ENCODE measurements at regions not wholly inside any gene's neighbourhood (a gene's known extent, or its start where the extent isn't known, plus 50 kb on each side); places are given as distances from the start of the nearest gene placed in this dataset.

GRCh38 chr1:106571109-106571508, 485.4 kb upstream of the PRMT6 start:
- Histone ChIP-seq H3K4me2 (ENCODE audit: insufficient read depth, low read length, poor library complexity, severe bottlenecking) (no peak overlapping the region), H2AFZ (ENCODE audit: low read length) (no peak overlapping the region), H3K18ac (ENCODE audit: low read length) (no peak overlapping the region), H4K8ac (ENCODE audit: low read depth, low read length) (no peak overlapping the region), H2BK120ac (ENCODE audit: low read depth, low read length) (no peak overlapping the region), H3K27ac (replicated peaks; ENCODE audit: low read length) (no peak overlapping the region), H3K79me1 (ENCODE audit: low read depth, low read length) (no peaks in the 10 kb centered on the region), H3K9me3 (replicated peaks in 1 of 2; ENCODE audit: control insufficient read depth in 2 of 2, insufficient read depth in 1 of 2, low read depth in 1 of 2, low read length in 2 of 2) (no peaks in the 10 kb centered on the region), H3K4me3 (ENCODE audit: low read length in 2 of 2) (no peak overlapping the region), H2BK12ac (ENCODE audit: low read length) (no peak overlapping the region), H2BK15ac (ENCODE audit: low read length) (no peak overlapping the region), H3K14ac (ENCODE audit: low read length) (no peak overlapping the region), H4K91ac (ENCODE audit: low read depth, low read length, poor library complexity) (no peak overlapping the region), H2AK5ac (ENCODE audit: low read depth, low read length) (no peak overlapping the region), H2BK5ac (ENCODE audit: low read length) (no peak overlapping the region), H3K9ac (ENCODE audit: low read depth, low read length, poor library complexity) (no peak overlapping the region), H3K36me3 (replicated peaks in 1 of 2; ENCODE audit: control insufficient read depth in 2 of 2, insufficient read depth in 2 of 2, low read length in 2 of 2) (no peaks in the 10 kb centered on the region), H3K27me3 (ENCODE audit: control insufficient read depth in 3 of 3, insufficient read depth in 3 of 3, low read depth in 1 of 3, low read length in 3 of 3) (no peaks in the 10 kb centered on the region), H3K4me1 (ENCODE audit: control insufficient read depth in 2 of 2, insufficient read depth in 1 of 2, low read depth in 1 of 2, low read length in 2 of 2) (no peaks in the 10 kb centered on the region), H3K4ac (ENCODE audit: low read length) (no peak overlapping the region), H3K23ac (ENCODE audit: low read depth, low read length, poor library complexity) (no peak overlapping the region)
- DNase-seq (ENCODE audit: low spot score), result no peak
- no CpG with 5 or more reads among the region's 4 CpGs for WGBS, 2 donors (ENCODE audit: extremely low coverage in 2 of 2, insufficient read length in 2 of 2, insufficient replicate concordance in 1 of 2)

GRCh38 chr1:106584107-106584506, 472.4 kb upstream of the PRMT6 start:
- no peak overlapping the region for H3K9ac ChIP-seq (ENCODE audit: low read depth, low read length, poor library complexity)

DNA sequence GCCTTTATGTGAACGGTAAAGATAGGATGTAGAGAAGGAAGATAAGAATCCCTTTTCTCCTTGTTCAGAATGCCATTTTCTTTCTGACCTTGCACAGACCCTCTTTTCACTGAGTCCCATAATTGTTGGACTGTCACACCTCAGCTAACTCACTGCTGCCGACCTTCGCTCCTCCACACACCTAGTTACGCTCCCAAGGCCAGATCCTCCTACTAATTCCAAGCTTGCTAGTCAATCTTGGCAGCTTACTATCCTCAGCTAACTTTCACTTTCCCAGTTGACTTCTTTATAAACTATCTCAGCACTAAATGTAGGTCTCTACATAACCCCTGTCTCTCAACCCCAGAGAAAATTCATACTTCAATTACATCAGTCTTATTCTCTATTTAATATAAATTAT, 471.8 kb upstream of the PRMT6 start:
- H3K18ac ChIP-seq (ENCODE audit: low read length), result no peak overlapping the region
- no peak overlapping the region for H3K9ac ChIP-seq (ENCODE audit: low read depth, low read length, poor library complexity)
- H3K4me3 ChIP-seq (ENCODE audit: low read length in 2 of 2), result no peak overlapping the region
- H3K36me3 ChIP-seq (replicated peaks in 1 of 2; ENCODE audit: control insufficient read depth in 2 of 2, insufficient read depth in 2 of 2, low read length in 2 of 2), result no peaks in the 10 kb centered on the region
- H2AK5ac ChIP-seq (ENCODE audit: low read depth, low read length), result no peak overlapping the region
- no peaks in the 10 kb centered on the region for H3K79me1 ChIP-seq (ENCODE audit: low read depth, low read length)
- no peaks in the 10 kb centered on the region for H3K4me1 ChIP-seq (ENCODE audit: control insufficient read depth in 2 of 2, insufficient read depth in 1 of 2, low read depth in 1 of 2, low read length in 2 of 2)
- no peak overlapping the region for H2AFZ ChIP-seq (ENCODE audit: low read length)
- no peak overlapping the region for H3K23ac ChIP-seq (ENCODE audit: low read depth, low read length, poor library complexity)
- no peak for DNase-seq (ENCODE audit: low spot score)
- no peak overlapping the region for H2BK12ac ChIP-seq (ENCODE audit: low read length)
- H2BK5ac ChIP-seq (ENCODE audit: low read length), result no peak overlapping the region
- H2BK120ac ChIP-seq (ENCODE audit: low read depth, low read length), result no peak overlapping the region
- no peak overlapping the region for H4K8ac ChIP-seq (ENCODE audit: low read depth, low read length)
- no peak overlapping the region for H2BK15ac ChIP-seq (ENCODE audit: low read length)
- H3K4me2 ChIP-seq (ENCODE audit: insufficient read depth, low read length, poor library complexity, severe bottlenecking), result no peak overlapping the region
- H3K27me3 ChIP-seq (ENCODE audit: control insufficient read depth in 3 of 3, insufficient read depth in 3 of 3, low read depth in 1 of 3, low read length in 3 of 3), result no peaks in the 10 kb centered on the region
- WGBS, 2 donors (ENCODE audit: extremely low coverage in 2 of 2, insufficient read length in 2 of 2, insufficient replicate concordance in 1 of 2), result no CpG with 5 or more reads among the region's 4 CpGs
- no peak overlapping the region for H3K27ac ChIP-seq (replicated peaks; ENCODE audit: low read length)
- H4K91ac ChIP-seq (ENCODE audit: low read depth, low read length, poor library complexity), result no peak overlapping the region
- H3K9me3 ChIP-seq (replicated peaks in 1 of 2; ENCODE audit: control insufficient read depth in 2 of 2, insufficient read depth in 1 of 2, low read depth in 1 of 2, low read length in 2 of 2), result no peaks in the 10 kb centered on the region
- no peak overlapping the region for H3K4ac ChIP-seq (ENCODE audit: low read length)
- H3K14ac ChIP-seq (ENCODE audit: low read length), result no peak overlapping the region

More at GRCh38 chr1:106584107-106584506, 472.4 kb upstream of the PRMT6 start:
- Histone ChIP-seq H3K4me2 (ENCODE audit: insufficient read depth, low read length, poor library complexity, severe bottlenecking) (no peak overlapping the region), H2BK120ac (ENCODE audit: low read depth, low read length) (no peak overlapping the region), H3K27ac (replicated peaks; ENCODE audit: low read length) (no peak overlapping the region), H3K18ac (ENCODE audit: low read length) (no peak overlapping the region), H4K91ac (ENCODE audit: low read depth, low read length, poor library complexity) (no peak overlapping the region), H2BK5ac (ENCODE audit: low read length) (no peak overlapping the region), H3K36me3 (replicated peaks in 1 of 2; ENCODE audit: control insufficient read depth in 2 of 2, insufficient read depth in 2 of 2, low read length in 2 of 2) (no peaks in the 10 kb centered on the region), H2BK15ac (ENCODE audit: low read length) (no peak overlapping the region), H3K23ac (ENCODE audit: low read depth, low read length, poor library complexity) (no peak overlapping the region), H3K79me1 (ENCODE audit: low read depth, low read length) (no peaks in the 10 kb centered on the region), H3K4ac (ENCODE audit: low read length) (no peak overlapping the region), H3K4me1 (ENCODE audit: control insufficient read depth in 2 of 2, insufficient read depth in 1 of 2, low read depth in 1 of 2, low read length in 2 of 2) (no peaks in the 10 kb centered on the region), H3K27me3 (ENCODE audit: control insufficient read depth in 3 of 3, insufficient read depth in 3 of 3, low read depth in 1 of 3, low read length in 3 of 3) (no peaks in the 10 kb centered on the region), H2AK5ac (ENCODE audit: low read depth, low read length) (no peak overlapping the region), H3K9me3 (replicated peaks in 1 of 2; ENCODE audit: control insufficient read depth in 2 of 2, insufficient read depth in 1 of 2, low read depth in 1 of 2, low read length in 2 of 2) (no peaks in the 10 kb centered on the region), H2AFZ (ENCODE audit: low read length) (no peak overlapping the region), H4K8ac (ENCODE audit: low read depth, low read length) (no peak overlapping the region), H3K14ac (ENCODE audit: low read length) (no peak overlapping the region), H3K4me3 (ENCODE audit: low read length in 2 of 2) (no peak overlapping the region), H2BK12ac (ENCODE audit: low read length) (no peak overlapping the region)
- WGBS, 2 donors (ENCODE audit: extremely low coverage in 2 of 2, insufficient read length in 2 of 2, insufficient replicate concordance in 1 of 2), result no CpG with 5 or more reads among the region's 1 CpG
- no peak for DNase-seq (ENCODE audit: low spot score)

DNA sequence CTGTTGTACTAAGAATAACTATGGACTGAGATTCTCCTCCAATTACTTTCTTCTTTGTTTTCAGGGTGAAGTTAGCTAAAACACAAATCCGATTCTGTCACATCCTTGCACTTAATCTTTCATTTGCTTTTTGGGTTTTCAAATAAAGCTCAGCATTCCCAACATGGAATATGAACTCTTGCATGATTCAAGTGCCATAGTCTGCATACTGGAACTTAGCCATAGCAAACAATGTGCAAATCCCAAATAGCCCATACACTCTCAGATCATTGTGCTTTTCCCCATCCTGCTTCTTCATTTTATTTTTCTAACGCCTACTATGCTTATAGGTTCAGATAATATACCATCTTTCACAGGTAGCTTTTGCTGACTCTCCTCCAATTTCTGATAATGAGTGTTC, 455.8 kb upstream of the PRMT6 start:
- WGBS, 2 donors (ENCODE audit: extremely low coverage in 2 of 2, insufficient read length in 2 of 2, insufficient replicate concordance in 1 of 2), result no CpG with 5 or more reads among the region's 2 CpGs
- Histone ChIP-seq H3K4me3 (ENCODE audit: low read length in 2 of 2) (no peak overlapping the region), H3K4me2 (ENCODE audit: insufficient read depth, low read length, poor library complexity, severe bottlenecking) (no peak overlapping the region), H3K18ac (ENCODE audit: low read length) (no peak overlapping the region), H2BK5ac (ENCODE audit: low read length) (no peak overlapping the region), H3K4ac (ENCODE audit: low read length) (no peak overlapping the region), H4K91ac (ENCODE audit: low read depth, low read length, poor library complexity) (no peak overlapping the region), H2AK5ac (ENCODE audit: low read depth, low read length) (no peak overlapping the region), H2BK15ac (ENCODE audit: low read length) (no peak overlapping the region), H3K27me3 (ENCODE audit: control insufficient read depth in 3 of 3, insufficient read depth in 3 of 3, low read depth in 1 of 3, low read length in 3 of 3) (no peaks in the 10 kb centered on the region), H3K14ac (ENCODE audit: low read length) (no peak overlapping the region), H3K36me3 (replicated peaks in 1 of 2; ENCODE audit: control insufficient read depth in 2 of 2, insufficient read depth in 2 of 2, low read length in 2 of 2) (no peaks in the 10 kb centered on the region), H3K4me1 (ENCODE audit: control insufficient read depth in 2 of 2, insufficient read depth in 1 of 2, low read depth in 1 of 2, low read length in 2 of 2) (no peaks in the 10 kb centered on the region), H3K27ac (replicated peaks; ENCODE audit: low read length) (no peak overlapping the region), H3K9me3 (replicated peaks in 1 of 2; ENCODE audit: control insufficient read depth in 2 of 2, insufficient read depth in 1 of 2, low read depth in 1 of 2, low read length in 2 of 2) (no peaks in the 10 kb centered on the region), H2BK120ac (ENCODE audit: low read depth, low read length) (no peak overlapping the region), H2BK12ac (ENCODE audit: low read length) (no peak overlapping the region), H3K9ac (ENCODE audit: low read depth, low read length, poor library complexity) (no peak overlapping the region), H3K23ac (ENCODE audit: low read depth, low read length, poor library complexity) (no peak overlapping the region), H2AFZ (ENCODE audit: low read length) (no peak overlapping the region), H3K79me1 (ENCODE audit: low read depth, low read length) (no peaks in the 10 kb centered on the region), H4K8ac (ENCODE audit: low read depth, low read length) (no peak overlapping the region)
- no peak for DNase-seq (ENCODE audit: low spot score)
